ENCODE measurements at regions not wholly inside any gene's neighbourhood (a gene's known extent, or its start where the extent isn't known, plus 50 kb on each side); places are given as distances from the start of the nearest gene placed in this dataset.

DNA sequence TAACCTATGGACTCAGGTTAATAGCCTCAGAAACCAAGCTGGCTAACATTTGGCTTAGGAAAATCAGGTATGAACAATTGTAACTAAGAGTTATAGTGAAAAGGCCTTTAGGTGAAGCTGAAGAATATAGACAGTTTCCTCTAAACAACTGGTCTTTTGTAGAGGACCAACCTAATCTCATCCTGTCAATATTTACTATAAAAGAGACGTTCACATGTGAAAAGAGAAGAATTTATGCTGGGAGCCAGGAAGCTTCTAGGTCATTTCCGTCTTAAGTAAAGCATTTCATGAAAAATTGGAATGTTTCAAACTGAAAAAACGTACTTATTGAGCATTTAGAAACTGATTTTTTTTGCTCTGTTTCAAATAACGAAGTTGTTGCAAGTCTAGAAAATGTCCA, 764.3 kb upstream of the GOLIM4 start:
- H3K9me3 ChIP-seq, result no peaks in the 10 kb centered on the region
- H3K36me3 ChIP-seq, result no peaks in the 10 kb centered on the region
- H3K4me1 ChIP-seq, result no peaks in the 10 kb centered on the region
- no peak overlapping the region for H3K27ac ChIP-seq
- H3K27me3 ChIP-seq, result no peaks in the 10 kb centered on the region
- DNase-seq, result no peak
- H3K4me3 ChIP-seq, result no peak overlapping the region
- no peak for TF ChIP-seq CTCF (IDR thresholded peaks at IDR 0.05)
- intact Hi-C loops (cut with DNase I), result no loop called here
- no peak for ATAC-seq

DNA sequence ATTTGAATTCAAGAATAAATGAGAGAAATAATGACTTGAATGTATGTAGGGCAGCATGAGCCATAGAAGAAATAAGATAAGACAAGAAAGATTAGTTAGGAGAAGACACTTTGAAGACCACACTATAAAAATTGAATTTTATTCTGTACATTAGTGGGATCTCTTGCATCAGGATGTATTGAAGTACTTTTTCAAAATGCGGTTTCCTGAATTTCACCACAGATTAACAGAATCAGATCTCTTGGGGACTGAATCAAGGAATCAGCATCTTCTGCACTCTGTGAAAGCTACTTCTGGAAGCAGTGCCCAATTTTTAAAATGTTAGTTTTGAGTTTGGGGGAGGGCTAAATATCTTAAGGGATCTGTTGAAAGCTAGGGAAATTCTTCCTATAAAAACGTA, 763.9 kb upstream of the GOLIM4 start:
- Histone ChIP-seq H3K27ac (no peak overlapping the region), H3K27me3 (no peaks in the 10 kb centered on the region), H3K36me3 (no peaks in the 10 kb centered on the region), H3K4me3 (no peak overlapping the region), H3K9me3 (no peaks in the 10 kb centered on the region), H3K4me1 (no peaks in the 10 kb centered on the region)
- TF ChIP-seq CTCF (IDR thresholded peaks at IDR 0.05), result no peak
- intact Hi-C loops (cut with DNase I), result no loop called here
- no peak for DNase-seq
- ATAC-seq, result no peak

DNA sequence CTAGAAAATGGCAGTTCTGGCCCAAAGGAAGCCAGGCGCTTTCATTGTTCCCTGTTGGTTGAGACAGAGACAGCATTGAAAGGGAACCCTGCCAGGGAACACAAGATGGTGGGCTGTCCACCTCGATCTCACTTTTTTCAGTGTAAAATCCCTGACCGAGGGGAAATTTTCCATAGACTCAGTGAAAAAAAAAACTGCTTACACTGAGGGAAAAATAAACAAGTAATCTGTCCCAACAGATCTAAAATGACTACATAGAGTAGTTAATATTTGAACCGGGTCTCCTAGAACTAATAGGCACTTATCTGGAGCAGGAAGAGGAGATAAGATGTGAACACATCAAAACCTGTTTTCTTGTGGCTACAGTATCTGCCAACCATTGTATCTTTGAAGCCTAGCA, 763.4 kb upstream of the GOLIM4 start:
- Histone ChIP-seq H3K4me3 (no peak overlapping the region), H3K36me3 (no peaks in the 10 kb centered on the region), H3K27me3 (no peaks in the 10 kb centered on the region), H3K27ac (no peak overlapping the region), H3K9me3 (no peaks in the 10 kb centered on the region), H3K4me1 (no peaks in the 10 kb centered on the region)
- intact Hi-C loops (cut with DNase I), result no loop called here
- no peak for DNase-seq
- TF ChIP-seq CTCF (IDR thresholded peaks at IDR 0.05), result no peak
- no peak for ATAC-seq

DNA sequence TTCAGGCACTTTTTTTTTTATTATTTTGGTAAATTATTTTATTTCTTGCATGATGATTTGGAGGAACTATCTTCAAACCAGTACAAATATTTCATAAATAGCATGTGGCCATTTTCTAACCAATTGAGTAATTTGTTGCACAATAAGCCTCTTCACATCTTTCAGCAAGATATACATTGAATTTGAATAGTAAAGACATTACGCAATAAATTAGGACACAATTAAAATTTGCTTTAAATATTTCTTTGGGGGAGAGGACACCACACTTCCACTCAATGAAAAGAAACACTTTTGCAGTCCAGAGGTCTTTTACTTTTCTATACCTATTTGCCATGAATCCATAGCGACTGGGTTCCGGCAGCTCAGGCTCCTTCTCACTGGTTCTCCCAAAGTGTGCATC, 762.6 kb upstream of the GOLIM4 start:
- H3K4me1 ChIP-seq, result no peaks in the 10 kb centered on the region
- H3K27ac ChIP-seq, result no peak overlapping the region
- no peaks in the 10 kb centered on the region for H3K9me3 ChIP-seq
- ATAC-seq (no peak), DNase-seq (no peak)
- no peaks in the 10 kb centered on the region for H3K36me3 ChIP-seq
- intact Hi-C loops (cut with DNase I), result no loop called here
- no peak for TF ChIP-seq CTCF (IDR thresholded peaks at IDR 0.05)
- H3K27me3 ChIP-seq, result no peaks in the 10 kb centered on the region
- no peak overlapping the region for H3K4me3 ChIP-seq

GRCh38 chr3:168850109-168850508, 754.4 kb upstream of the GOLIM4 start:
- intact Hi-C loops (cut with DNase I), result no loop called here
- H3K4me1 ChIP-seq, result no peaks in the 10 kb centered on the region

More at GRCh38 chr3:168850109-168850508, 754.4 kb upstream of the GOLIM4 start:
- Histone ChIP-seq H3K27me3 (no peaks in the 10 kb centered on the region), H3K9me3 (no peaks in the 10 kb centered on the region), H3K27ac (no peak overlapping the region), H3K4me3 (no peak overlapping the region), H3K36me3 (no peaks in the 10 kb centered on the region)
- DNase-seq (no peak), ATAC-seq (no peak)
- TF ChIP-seq CTCF (IDR thresholded peaks at IDR 0.05), result no peak
